ENCODE measurements at regions not wholly inside any gene's neighbourhood (a gene's known extent, or its start where the extent isn't known, plus 50 kb on each side); places are given as distances from the start of the nearest gene placed in this dataset.
"Not testable (repeated sequence)": the region's sequence is repeated elsewhere in the genome, so short reads cannot be mapped to it uniquely, and the experiment has no call there.

DNA sequence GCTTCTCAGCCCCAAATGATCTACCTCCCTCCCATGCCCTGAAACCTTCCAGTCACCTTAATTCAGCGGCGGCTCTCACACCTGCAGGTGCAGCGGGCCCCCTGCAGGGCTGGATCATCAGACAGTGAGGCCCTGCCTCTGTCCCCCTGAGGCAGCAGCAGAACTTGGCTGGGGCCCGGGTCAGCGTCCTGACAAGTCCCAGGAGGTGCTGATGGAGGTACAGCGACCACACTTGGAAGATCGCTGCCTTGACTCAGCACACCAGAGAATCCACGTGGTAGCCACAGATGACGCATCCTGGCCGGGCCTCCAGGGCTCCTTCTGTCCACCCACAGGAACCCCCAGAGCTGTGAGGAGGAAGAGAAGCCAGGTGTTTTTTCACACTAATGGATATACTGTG, 116.4 kb upstream of the THBS2 start:
- CTCF ChIA-PET = no interaction called here
- no peak for ATAC-seq
- H3K4me3 Mint-ChIP-seq = no peak overlapping the region

DNA sequence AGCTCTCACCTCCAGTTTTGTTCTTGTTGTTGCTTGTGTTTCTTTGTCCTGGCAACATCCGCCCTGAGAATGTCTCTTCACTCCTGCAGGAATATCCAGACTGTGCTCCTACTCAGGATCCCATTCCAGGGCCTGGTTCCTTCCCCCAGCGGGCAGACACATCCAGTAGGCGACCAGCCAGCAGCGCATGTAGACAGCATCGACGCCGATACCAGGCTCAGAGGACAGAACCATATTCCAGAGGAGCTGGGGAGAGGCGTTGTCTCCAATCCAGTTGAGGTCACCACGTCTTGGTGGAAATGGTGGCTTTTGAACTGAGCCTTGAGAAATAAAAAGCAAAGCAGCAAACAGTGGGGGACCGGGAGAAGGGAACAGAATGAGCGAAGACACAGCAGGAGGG, 114.6 kb upstream of the THBS2 start:
- DNase-seq (no peak), ATAC-seq (no peak)
- Mint-ChIP-seq H3K4me3 (no peak overlapping the region), H3K27me3 (no peaks in the 10 kb centered on the region), H3K9me3 (ENCODE audit: low read depth) (no peaks in the 10 kb centered on the region), H3K4me1 (no peaks in the 10 kb centered on the region), H3K36me3 (no peaks in the 10 kb centered on the region), H3K27ac (no peak overlapping the region)
- CTCF ChIA-PET = no interaction called here

More for the DNA sequence above, 116.4 kb upstream of the THBS2 start:
- Mint-ChIP-seq H3K27me3 (no peaks in the 10 kb centered on the region), H3K9me3 (ENCODE audit: low read depth) (peaks cover 3% of the 10 kb centered on the region), H3K36me3 (no peaks in the 10 kb centered on the region), H3K4me1 (no peaks in the 10 kb centered on the region), H3K27ac (no peak overlapping the region)
- DNase-seq = no peak

DNA sequence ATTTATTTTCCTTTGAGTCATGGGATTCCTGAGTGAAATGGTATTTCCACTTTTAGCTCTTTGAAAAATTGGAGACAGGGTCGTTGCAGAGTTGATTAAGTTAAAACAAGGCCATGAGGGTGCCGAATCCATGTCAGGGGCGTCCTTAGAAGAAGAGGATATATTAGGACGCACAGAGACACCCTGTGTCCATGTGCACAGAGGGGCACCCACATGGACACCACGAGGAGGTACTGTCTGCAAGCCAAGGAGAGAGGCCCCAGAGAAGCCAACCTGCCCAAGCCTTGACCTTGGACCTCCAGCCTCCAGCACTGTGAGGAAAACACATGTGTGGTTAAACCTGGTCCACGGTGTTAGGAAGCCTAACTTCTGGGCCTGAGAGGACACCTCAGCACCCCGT, 113.9 kb upstream of the THBS2 start:
- ATAC-seq (no peak), DNase-seq (no peak)
- CTCF ChIA-PET = no interaction called here
- H3K27me3 Mint-ChIP-seq = no peaks in the 10 kb centered on the region
- no peak overlapping the region for H3K4me3 Mint-ChIP-seq
- H3K36me3 Mint-ChIP-seq = no peaks in the 10 kb centered on the region
- no peaks in the 10 kb centered on the region for H3K9me3 Mint-ChIP-seq (ENCODE audit: low read depth)
- H3K4me1 Mint-ChIP-seq = no peaks in the 10 kb centered on the region
- H3K27ac Mint-ChIP-seq = no peak overlapping the region

DNA sequence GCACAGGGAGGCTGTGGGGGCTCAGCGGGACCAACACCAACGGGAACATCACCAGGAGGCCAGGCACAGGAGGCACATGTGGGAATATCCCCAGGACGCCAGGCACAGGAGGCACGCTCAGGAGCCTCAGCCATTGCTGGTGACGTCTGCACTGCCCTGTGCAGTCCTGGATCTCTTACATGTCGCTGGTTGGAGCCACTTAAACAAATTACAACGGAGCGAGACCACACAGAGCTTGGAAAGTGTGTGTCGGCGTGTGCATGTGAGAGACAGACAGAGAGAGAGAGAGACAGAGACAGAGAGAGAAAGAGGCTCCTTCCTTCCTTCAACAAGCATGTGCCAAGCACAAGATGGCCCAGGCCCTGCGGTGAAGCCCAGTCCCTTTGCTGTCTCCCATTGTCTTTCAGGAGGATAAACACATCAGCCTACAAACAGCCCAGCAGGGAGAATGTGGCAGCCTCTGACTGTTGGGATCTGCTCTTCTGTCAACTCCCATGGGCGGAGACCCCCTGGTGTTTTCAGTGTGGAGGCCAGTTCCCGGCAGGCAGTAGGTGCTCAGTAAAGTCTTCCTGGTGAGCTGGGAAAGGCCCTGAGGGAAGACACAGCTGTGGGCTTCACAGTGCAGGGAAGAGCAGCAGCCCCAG, 112.7 kb upstream of the THBS2 start:
- Mint-ChIP-seq H3K4me3 (no peak overlapping the region), H3K27ac (no peak overlapping the region), H3K9me3 (ENCODE audit: low read depth) (no peaks in the 10 kb centered on the region), H3K4me1 (no peaks in the 10 kb centered on the region), H3K36me3 (no peaks in the 10 kb centered on the region), H3K27me3 (no peaks in the 10 kb centered on the region)
- CTCF ChIA-PET = no interaction called here
- ATAC-seq = no peak
- DNase-seq = no peak

DNA sequence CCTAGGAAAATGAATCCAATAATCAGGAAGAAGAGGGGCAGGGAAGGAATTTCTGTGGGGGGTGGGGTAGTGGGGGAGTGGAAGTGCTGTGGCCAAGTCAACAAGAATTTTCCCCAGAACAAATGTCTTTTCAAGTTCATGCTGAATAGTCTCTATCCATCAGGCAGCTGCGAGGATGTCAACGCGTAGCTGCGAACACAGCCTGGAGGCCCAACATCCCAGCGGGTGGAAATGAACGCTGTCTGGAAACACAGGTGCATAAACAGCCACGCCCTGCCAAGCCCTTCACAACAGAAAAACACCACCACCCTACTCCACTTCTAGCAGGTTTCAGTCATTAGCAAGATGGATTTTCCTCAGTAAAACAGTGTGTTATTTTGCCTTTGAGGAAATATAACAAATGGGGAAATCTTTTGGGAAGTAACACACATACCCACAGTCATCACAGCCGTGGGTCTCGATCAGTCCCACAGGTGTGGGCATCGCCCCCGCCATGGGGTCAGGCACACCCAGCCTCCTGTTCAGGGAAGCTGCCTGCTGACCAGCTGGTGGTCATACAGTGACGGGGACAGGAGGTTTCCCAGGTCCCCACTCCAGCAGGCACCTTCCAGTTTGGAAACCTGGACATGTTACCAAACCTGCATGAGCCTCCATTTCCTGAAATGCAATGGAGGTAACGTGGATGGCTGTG, 112.1 kb upstream of the THBS2 start:
- DNase-seq (no peak), ATAC-seq (no peak)
- Mint-ChIP-seq H3K4me1 (no peaks in the 10 kb centered on the region), H3K27me3 (no peaks in the 10 kb centered on the region), H3K9me3 (ENCODE audit: low read depth) (no peaks in the 10 kb centered on the region), H3K27ac (no peak overlapping the region), H3K36me3 (no peaks in the 10 kb centered on the region), H3K4me3 (no peak overlapping the region)
- CTCF ChIA-PET = no interaction called here

DNA sequence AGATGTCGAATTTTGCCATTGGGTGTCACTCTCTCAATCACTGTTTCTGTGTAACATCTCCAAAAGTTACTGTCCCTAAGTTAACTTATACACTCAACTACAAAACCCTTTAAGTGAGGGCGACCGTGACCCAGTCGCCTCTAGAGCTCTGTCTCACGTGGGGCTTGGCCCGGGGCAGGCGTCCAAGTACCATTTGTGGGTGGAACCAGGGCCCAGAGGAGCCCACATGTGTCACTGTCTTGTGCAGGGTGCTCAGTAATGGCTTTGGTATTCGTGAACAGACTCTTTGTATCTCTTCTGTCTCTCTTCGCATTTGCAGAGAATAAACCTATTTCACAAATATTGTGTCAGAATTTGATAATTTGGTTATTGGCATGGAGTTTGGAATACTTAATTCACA, 109.9 kb upstream of the THBS2 start:
- no peak for ATAC-seq
- Mint-ChIP-seq H3K36me3 (no peaks in the 10 kb centered on the region), H3K4me3 (no peak overlapping the region), H3K9me3 (ENCODE audit: low read depth) (no peaks in the 10 kb centered on the region), H3K27ac (no peak overlapping the region), H3K4me1 (no peaks in the 10 kb centered on the region), H3K27me3 (peaks cover 2% of the 10 kb centered on the region)
- CTCF ChIA-PET = no interaction called here
- DNase-seq = no peak

DNA sequence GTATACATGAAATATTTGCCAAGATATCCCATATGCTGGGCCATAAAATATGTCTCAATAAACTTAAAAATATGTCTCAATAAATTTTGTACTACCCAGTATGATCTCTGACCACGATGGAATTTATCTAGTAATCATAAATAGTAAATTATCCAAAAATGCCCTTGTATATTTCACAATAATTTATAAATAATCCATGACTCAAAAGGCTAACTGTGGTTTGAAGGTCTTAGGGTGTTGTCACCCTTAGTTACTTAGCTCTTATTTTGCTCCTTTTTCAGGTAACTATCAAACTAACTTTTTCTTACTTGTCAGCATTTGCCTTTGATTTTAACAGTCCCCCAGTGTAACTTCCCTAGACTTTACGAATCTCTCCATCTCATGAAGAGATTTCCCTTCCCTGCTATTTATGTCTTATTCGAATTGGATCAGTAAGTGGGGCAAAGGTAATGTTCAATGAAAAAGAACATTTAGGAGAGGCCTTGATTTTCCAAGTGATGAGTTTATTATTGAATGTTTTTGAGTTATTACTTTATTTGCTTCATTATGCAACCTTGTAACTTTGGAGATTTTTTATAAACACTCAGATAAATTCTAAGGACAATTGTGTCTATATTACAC, 109.0 kb upstream of the THBS2 start:
- no peaks in the 10 kb centered on the region for H3K9me3 Mint-ChIP-seq (ENCODE audit: low read depth)
- CTCF ChIA-PET = no interaction called here

DNA sequence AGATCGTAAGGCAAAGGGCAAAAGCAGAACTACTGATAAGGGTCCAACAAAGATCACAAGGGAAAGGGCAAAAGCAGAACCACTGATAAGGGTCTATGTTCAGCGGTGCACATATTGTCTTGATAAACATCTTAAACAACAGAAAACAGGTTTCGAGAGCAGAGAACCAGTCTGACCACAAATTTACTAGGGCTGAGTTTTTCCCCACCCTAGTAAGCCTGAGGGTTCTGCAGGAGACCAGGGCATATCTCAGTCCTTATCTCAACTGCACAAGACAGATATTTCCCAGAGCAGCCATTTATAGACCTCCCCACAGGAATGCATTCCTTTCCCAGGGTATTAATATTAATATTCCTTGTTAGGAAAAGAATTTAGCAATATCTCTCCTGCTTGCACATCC, 101.4 kb upstream of the THBS2 start:
- CTCF ChIA-PET; ATAC-seq; H3K9me3 Mint-ChIP-seq (ENCODE audit: low read depth); H3K4me3 Mint-ChIP-seq; H3K36me3 Mint-ChIP-seq; H3K4me1 Mint-ChIP-seq; H3K27me3 Mint-ChIP-seq; H3K27ac Mint-ChIP-seq; DNase-seq: not testable (repeated sequence)

More for the DNA sequence above, 109.0 kb upstream of the THBS2 start:
- Mint-ChIP-seq H3K27ac (no peak overlapping the region), H3K4me3 (no peak overlapping the region), H3K27me3 (peaks cover 2% of the 10 kb centered on the region), H3K4me1 (no peaks in the 10 kb centered on the region), H3K36me3 (no peaks in the 10 kb centered on the region)
- ATAC-seq = no peak
- DNase-seq = no peak

DNA sequence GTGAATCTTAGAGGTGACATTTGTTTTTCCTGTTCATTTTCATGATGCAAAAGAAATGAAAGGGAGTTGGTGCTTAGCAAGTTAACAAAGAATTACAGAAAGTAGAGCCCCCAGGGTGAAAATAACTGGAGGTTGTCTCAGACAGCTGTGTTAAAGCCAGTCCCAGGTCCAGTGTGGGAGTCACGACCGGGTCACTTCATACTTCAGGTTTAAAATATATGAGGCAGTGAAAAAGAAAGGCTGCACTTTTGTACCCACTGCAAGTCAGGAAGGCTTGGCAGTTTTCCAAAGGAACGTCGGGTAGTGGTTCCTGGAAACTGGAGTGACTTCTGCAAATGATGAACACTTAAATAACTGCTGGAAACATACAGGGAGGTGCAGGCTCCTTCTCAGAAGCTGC, 91.5 kb upstream of the THBS2 start:
- CTCF ChIA-PET = no interaction called here
- Mint-ChIP-seq H3K4me3 (no peak overlapping the region), H3K9me3 (ENCODE audit: low read depth) (no peaks in the 10 kb centered on the region), H3K27ac (no peak overlapping the region), H3K4me1 (no peaks in the 10 kb centered on the region), H3K36me3 (no peaks in the 10 kb centered on the region), H3K27me3 (peaks cover 4% of the 10 kb centered on the region)
- DNase-seq (no peak), ATAC-seq (no peak)

DNA sequence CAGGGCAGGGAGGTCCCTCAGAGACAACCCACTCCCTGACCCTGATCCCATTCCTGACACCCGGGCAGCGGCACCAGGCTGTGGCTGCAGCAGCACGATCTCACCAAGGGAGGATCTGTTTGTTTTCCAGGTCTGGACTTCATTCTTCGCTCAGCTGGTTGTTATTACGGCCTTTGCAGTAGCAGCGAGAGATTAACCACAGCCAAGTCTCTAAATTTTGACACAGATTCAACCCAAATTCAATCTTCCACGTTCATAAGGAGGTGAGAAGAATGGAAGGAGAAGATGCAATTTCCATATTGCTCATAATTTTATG, 91.1 kb upstream of the THBS2 start:
- CTCF ChIA-PET = no interaction called here
- no peaks in the 10 kb centered on the region for H3K9me3 Mint-ChIP-seq (ENCODE audit: low read depth)

DNA sequence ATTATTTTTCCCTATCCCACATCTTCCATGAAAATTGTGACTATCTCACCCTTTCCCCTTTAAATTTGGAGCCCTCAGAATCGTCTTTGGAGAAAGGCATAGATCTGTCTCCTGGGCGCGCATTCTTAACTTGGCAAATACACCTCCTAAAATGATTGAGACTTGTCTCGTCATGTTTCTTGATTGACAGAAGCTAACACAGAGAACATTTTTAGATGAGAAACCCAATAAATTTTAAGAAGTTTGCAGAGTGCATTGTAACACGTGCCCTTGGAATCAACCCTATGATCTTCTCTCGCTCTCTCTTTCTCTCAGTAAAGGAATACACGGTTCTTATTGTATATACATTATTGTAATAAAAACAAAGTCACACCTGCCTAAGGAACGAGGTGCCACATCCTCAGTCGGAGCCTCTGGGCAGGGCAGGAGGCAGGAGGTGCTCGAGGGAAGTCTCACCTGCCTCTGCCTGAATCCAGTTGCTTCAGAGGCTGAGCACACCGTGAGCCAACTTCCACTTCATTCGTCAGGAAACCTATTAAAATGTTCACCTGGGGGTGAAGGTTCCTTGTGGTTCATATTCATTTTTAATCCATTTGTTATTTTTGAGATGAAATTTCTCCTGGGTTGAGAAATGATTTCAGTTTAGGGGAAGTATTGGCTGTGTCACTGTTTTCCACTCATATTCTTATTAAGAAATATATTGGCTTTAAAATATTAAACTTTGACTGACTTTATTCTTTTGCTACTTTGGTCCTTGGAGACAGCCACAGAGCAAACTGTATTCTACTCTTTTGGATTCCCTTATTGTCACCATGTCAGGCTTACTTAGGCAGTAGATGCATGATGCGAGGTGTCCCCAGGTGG, 90.5 kb upstream of the THBS2 start:
- H3K4me1 Mint-ChIP-seq = no peaks in the 10 kb centered on the region

More for the DNA sequence above, 91.1 kb upstream of the THBS2 start:
- no peaks in the 10 kb centered on the region for H3K4me1 Mint-ChIP-seq
- H3K4me3 Mint-ChIP-seq = no peak overlapping the region
- no peak overlapping the region for H3K27ac Mint-ChIP-seq
- no peaks in the 10 kb centered on the region for H3K36me3 Mint-ChIP-seq
- no peak for ATAC-seq
- H3K27me3 Mint-ChIP-seq = peaks cover 4% of the 10 kb centered on the region
- DNase-seq = no peak

DNA sequence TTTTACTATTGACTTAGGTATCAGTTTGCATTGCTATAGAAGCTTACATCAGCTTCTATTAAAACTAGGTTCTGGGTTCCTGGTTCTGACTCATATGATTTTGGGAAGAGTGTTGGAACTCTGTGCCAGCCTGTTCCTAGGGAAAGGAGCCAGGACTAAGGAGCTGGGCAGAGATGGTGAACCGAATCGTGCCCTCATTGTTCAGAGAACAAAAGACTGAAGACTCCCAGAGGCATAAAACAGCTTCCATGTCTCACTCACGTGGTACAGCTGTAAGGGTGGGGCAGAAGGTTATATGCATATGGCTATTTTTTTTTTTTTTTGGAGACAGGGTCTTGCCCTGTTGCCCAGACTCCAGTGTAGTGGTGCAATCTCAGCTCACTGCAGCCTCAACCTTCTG, 89.1 kb upstream of the THBS2 start:
- no peaks in the 10 kb centered on the region for H3K9me3 Mint-ChIP-seq (ENCODE audit: low read depth)
- H3K4me1 Mint-ChIP-seq = no peaks in the 10 kb centered on the region
- CTCF ChIA-PET = no interaction called here
- H3K27me3 Mint-ChIP-seq = peaks cover 5% of the 10 kb centered on the region
- no peak overlapping the region for H3K27ac Mint-ChIP-seq
- H3K36me3 Mint-ChIP-seq = no peaks in the 10 kb centered on the region
- DNase-seq (no peak), ATAC-seq (no peak)
- H3K4me3 Mint-ChIP-seq = no peak overlapping the region

More for the DNA sequence above, 90.5 kb upstream of the THBS2 start:
- DNase-seq (no peak), ATAC-seq (no peak)
- Mint-ChIP-seq H3K36me3 (no peaks in the 10 kb centered on the region), H3K27ac (no peak overlapping the region), H3K9me3 (ENCODE audit: low read depth) (no peaks in the 10 kb centered on the region), H3K4me3 (no peak overlapping the region), H3K27me3 (peaks cover 4% of the 10 kb centered on the region)
- CTCF ChIA-PET = no interaction called here

DNA sequence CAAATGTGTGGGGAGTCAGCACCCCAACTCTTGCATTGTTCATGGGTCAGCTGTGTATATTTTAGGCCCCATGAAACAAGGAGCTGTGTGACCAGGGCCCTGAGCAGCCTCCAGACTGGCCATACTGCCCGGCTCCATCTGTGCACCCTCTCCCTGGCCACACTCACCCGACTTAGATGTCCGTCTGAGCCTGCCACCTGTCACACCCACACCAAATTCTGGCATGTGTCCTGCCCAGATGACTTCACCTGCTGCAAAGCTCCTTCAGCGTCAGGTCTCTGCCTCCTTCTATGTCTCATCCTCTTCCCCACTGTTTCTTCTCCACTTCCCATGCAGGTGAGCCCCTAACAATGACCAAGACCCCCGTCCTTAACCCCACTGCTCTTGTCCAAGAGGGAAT, 88.1 kb upstream of the THBS2 start:
- no peak overlapping the region for H3K4me3 Mint-ChIP-seq
- no peaks in the 10 kb centered on the region for H3K36me3 Mint-ChIP-seq
- H3K27ac Mint-ChIP-seq = no peak overlapping the region
- ATAC-seq (no peak), DNase-seq (no peak)
- H3K4me1 Mint-ChIP-seq = no peaks in the 10 kb centered on the region
- CTCF ChIA-PET = no interaction called here
- no peaks in the 10 kb centered on the region for H3K9me3 Mint-ChIP-seq (ENCODE audit: low read depth)
- H3K27me3 Mint-ChIP-seq = peaks cover 10% of the 10 kb centered on the region

DNA sequence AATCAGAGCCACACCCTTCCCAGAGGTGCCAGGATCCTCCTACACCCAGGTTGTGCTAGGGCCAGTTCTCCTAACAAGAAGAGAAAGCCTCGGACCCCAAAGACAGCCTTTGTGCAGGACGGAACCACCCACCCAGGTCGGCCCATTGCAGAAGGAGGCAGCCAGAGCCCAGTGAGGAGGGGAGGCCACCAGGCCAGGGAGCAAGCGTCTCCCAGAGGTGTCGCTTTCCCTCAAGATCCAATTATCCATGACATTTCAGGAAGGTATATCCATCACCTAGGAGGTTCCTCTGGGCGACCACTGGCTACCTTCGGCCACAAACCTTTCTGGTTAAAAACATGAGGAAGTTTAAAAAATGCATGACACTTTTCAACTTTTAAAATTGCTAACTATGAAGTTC, 87.4 kb upstream of the THBS2 start:
- ATAC-seq = no peak
- CTCF ChIA-PET = no interaction called here
- no peak for DNase-seq
- peaks cover 10% of the 10 kb centered on the region for H3K27me3 Mint-ChIP-seq
- no peaks in the 10 kb centered on the region for H3K36me3 Mint-ChIP-seq
- H3K9me3 Mint-ChIP-seq (ENCODE audit: low read depth) = no peaks in the 10 kb centered on the region
- H3K4me3 Mint-ChIP-seq = no peak overlapping the region
- H3K27ac Mint-ChIP-seq = no peak overlapping the region
- no peaks in the 10 kb centered on the region for H3K4me1 Mint-ChIP-seq
